ENCODE measurements at regions not wholly inside any gene's neighbourhood (a gene's known extent, or its start where the extent isn't known, plus 50 kb on each side); places are given as distances from the start of the nearest gene placed in this dataset.
"Not testable (repeated sequence)": the region's sequence is repeated elsewhere in the genome, so short reads cannot be mapped to it uniquely, and the experiment has no call there.

- DNase-seq, result not testable (repeated sequence)
Observed at GRCh38 chr20:55517584-55517983, 487.7 kb downstream of the CBLN4 start.

GRCh38 chr20:55515832-55516231 lies 489.5 kb downstream of the CBLN4 start:
- no peak for DNase-seq

DNA sequence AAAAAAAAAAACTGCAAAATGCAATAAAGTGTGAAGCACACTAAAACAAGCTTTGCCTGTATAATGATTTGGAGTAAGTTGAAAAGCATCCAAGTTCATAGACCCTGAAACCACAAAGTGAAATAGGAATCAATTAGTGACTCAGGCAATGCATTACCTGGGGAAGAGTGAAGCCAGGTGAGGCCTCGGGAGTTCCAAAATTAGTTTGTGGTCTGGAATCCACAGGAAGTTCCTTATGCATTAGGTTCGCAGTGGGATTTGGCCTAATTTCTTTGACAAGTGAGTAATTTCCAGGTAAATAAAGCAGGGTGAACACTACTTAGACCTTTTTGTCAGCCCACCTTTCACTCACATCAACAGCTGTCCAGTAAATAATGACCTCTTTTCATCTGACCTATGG lies 490.8 kb downstream of the CBLN4 start:
- DNase-seq, result no peak

DNA sequence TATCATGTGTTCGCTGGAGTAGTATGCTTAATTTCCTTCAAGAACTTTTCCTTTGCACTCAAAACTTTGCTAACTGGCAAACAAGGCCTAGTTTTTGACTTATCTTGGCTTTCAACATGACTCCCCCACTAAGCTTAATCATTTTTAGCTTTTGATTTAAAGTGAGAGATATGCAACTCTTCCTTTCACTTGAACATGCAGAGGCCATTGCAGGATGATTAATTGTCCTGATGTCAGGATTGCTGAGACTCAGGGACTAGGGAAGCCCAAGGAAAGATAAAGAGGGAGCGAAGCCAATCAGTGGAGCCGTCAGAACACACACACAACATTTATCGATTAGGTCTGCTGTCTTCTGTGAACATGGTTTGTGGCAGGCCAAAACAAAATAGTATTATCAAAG lies 491.4 kb downstream of the CBLN4 start:
- DNase-seq, result no peak

- DNase-seq, result no peak
Observed at GRCh38 chr20:55500130-55500529, 505.2 kb downstream of the CBLN4 start.

GRCh38 chr20:55488593-55488992 lies 516.7 kb downstream of the CBLN4 start:
- DNase-seq, result no peak

GRCh38 chr20:55478724-55479450 lies 526.4 kb downstream of the CBLN4 start:
- no peak for DNase-seq

GRCh38 chr20:55472704-55473103 lies 532.6 kb downstream of the CBLN4 start:
- no peak for DNase-seq

DNA sequence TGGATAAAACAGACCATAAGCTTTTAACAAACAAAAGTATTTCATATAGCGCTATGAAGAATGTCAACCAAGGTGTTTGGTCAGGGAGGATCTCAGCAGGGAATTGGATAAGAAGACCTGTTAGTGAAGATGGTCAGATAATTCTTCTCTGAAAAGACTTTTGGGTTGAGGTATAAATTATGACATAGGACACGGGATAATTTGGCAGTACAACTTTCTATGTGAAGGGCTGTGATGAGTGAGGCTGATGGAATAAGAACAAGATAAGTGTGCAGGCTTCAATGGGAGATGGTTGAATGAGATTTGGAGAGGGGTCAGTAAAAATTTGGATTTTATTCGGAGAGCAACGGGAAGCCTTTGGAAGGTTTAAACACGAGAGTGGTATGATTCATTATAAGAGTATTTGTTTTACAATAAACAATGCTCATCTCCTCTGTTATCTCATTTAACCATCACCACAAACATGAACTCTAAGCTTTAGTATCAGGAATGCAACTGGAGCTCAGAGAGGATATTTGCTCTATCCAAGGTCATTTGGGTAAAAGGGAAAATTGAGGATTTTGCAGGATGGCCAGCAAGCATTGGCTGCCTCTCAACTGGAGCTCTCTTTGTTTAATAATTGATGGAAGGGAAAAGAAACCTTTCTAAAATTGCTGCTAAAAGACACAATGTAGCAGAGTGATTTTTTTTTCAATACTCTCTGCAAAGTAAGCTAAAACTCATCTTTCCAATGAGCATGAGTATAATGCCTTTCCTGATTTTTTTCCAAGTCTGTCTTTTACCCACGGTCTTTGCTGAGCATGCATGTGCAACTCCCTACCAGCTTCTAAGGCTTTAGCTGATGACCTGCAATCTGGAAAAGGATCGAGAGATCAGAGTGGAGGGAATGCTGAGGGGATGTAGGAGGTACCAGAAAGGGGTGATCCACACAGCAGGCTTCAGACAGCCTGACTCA lies 534.0 kb downstream of the CBLN4 start:
- DNase-seq, result no peak

GRCh38 chr20:55469074-55469473 lies 536.2 kb downstream of the CBLN4 start:
- DNase-seq, result no peak

DNA sequence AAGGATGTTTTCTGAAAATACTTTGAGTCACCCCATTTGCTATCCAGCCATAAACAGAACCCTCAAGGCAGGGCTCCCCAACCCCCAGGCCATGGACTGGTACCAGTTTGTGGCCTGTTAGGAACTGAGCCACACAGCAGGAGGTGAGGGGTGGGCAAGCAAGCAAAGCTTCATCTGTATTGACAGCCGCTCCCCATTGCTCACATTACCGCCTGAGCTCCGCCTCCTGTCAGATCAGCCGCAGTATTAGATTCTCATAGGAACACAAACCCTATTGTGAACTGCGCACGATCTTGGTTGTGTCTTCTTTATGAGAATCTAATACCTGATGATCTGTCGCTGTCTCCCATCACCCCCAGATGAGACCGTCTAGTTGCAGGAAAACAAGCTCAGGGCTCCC lies 543.8 kb downstream of the CBLN4 start:
- DNase-seq, result no peak

- DNase-seq, result no peak
Observed at GRCh38 chr20:55456316-55456940, 548.9 kb downstream of the CBLN4 start.

DNA sequence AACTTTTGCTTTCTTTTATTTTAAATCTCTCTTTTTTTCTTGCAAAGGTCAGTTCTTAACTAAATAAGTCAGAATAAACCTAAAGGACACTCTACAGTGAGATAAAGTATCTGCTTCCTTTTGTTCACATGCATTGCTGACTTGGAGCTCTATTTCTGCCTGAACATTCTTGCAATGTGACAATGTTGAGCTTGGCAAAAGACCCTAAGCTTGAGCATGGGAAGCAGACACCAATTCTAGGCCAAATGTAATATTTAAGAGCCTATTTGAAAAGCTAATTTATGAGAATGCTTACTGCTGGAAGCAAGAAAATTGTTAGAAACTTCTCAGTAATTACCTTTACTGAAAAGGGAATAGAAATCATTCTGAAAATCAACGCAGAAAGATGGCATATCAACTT lies 556.2 kb downstream of the CBLN4 start:
- no peak for DNase-seq

GRCh38 chr20:55446301-55446700 lies 559.0 kb downstream of the CBLN4 start:
- DNase-seq, result no peak

- no peak for DNase-seq
Observed at GRCh38 chr20:55439070-55439469, 566.2 kb downstream of the CBLN4 start.

DNA sequence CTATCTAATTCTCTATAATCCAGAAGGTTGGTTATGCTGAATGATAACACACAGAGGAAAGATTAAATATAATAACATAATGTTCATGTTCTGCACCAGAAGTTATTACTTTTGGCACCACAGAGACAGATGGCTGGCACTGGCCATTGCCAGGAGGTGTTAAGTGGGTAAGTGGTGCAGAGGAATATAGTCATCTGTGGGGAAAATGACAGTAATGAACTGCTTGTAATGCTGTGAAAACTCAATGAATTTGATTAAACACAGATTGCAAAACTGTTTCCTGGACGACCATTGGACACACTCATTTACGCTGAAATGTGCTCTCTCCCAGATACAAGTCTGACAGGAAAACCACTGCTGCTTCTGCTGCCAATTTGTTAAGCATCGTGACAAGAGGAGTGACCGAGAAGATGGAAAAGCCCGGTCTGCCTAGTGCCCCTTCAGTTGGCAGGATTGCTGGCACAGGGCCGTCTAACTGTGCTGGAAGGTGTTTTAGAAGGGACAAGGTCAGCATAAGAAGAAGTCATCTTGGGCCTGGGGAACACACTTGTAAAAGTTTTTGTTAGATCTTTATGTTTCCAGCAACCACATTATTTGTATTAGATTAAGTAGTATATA lies 567.4 kb downstream of the CBLN4 start:
- DNase-seq, result no peak

GRCh38 chr20:55424968-55425367 lies 580.4 kb downstream of the CBLN4 start:
- DNase-seq, result no peak

DNA sequence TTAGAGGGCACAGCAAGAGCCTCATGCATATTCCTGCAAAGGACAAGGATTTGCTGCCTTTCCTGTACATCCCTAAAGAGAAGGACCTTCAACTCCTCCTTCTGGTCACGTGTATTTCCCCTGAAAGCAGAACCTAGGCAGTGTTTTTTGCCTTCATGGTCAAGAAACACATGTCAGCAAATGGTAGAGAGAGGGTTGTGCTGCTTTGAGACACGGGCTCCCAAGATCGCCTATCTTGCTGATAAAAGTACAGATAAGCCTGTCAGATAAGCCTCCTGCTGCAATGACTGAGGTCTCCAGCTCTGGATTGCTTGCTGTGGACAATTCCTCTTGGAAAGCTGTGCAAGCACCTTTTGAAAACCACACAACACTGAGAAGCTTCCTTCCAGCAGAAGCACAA lies 580.8 kb downstream of the CBLN4 start:
- DNase-seq, result no peak

DNA sequence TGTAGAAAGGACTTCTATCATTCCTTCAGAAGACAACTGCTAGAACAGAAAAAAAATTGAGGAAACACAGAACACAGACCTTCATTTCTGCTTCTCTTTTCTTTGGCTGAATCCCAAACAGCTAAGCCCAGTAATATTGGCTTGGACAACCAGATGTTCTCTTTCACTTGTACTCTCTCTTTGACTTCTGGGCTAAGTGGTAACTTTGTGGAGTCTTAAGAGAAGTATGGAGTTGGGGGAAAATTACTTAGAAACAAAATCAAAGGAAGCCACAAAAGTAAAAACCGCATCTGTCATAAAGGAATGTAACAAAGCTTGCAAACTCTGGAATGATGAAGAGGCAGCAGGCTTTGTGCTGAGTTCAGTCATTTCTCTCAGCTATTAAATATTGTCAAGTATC lies 587.5 kb downstream of the CBLN4 start:
- no peak for DNase-seq

DNA sequence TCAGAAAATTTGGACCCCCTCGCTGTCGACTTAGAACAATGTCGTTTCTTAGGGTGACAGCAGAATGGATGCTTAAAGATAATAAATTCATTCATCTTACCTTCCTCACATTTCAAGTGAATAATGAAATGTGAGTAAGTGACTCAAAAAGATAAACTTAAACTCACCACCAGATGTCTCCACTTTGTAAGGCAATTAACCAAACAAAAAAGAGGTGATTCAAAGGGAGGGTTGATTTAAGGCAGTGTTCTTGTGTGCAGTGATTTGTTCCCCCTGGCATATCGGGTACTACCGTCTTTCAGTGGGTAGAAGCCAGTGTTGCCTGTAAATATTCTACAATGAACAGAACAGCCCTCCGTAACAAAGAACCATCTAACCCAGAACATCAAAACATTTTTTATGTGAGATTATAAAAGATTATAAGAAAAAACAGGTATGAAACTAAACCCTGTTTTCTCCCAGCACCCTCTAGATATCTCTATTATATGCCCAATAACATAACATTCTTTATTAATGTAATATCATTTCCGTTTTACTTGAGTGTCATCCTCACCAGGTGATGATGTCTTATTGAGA lies 589.7 kb downstream of the CBLN4 start:
- DNase-seq, result peak in 1 of 2 donors; percentile 54

GRCh38 chr20:55412508-55412907 lies 592.8 kb downstream of the CBLN4 start:
- not testable (repeated sequence) for DNase-seq

GRCh38 chr20:55406891-55407290 lies 598.4 kb downstream of the CBLN4 start:
- DNase-seq, result no peak

DNA sequence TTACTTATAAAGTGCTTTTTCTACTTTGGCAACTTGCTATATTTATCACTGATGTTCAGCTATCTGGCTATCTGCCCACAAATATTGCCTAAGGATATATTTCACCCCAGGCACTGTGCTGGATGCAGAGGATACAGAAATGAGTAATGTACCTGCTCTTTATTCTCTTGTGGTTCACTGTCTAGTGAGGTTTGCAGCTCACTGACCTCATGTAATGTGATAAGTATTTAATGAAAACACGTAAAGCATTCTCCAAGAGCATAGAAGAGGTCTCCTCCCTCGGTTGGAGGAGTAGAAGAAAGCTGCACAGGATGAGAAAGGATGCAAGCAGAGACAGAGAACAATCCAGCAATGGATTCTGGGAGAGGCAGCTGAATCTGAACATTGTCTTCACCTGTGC lies 610.7 kb downstream of the CBLN4 start:
- no peak for DNase-seq

Data from hippocampal formation (tissue), 2 donors.